ENCODE measurements at regions not wholly inside any gene's neighbourhood (a gene's known extent, or its start where the extent isn't known, plus 50 kb on each side); places are given as distances from the start of the nearest gene placed in this dataset.

DNA sequence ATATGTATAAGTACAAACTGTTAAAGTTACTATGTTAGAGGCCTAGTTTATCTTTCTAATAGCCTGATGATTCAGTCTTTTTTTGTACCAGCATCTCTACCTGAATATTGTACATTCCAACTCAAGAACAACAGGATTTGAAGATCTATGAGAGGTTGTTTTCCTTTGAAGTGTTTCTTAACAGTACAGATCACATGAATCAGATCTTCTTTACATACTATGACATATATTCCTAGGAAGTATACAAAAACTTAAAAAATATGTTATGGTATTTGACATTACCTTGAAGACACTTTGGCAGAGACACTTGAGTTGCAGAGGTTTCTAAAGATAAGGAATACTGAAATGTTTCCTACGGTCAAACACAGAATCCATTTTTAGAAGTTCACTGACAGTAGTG is 1280.9 kb downstream of the KCNT2 start:
- no peak overlapping the region for H3K4me3 ChIP-seq (ENCODE audit: low read depth, low read length)
- DNase-seq (ENCODE audit: low read depth), result no peak
- TF ChIP-seq, protein P1, sequence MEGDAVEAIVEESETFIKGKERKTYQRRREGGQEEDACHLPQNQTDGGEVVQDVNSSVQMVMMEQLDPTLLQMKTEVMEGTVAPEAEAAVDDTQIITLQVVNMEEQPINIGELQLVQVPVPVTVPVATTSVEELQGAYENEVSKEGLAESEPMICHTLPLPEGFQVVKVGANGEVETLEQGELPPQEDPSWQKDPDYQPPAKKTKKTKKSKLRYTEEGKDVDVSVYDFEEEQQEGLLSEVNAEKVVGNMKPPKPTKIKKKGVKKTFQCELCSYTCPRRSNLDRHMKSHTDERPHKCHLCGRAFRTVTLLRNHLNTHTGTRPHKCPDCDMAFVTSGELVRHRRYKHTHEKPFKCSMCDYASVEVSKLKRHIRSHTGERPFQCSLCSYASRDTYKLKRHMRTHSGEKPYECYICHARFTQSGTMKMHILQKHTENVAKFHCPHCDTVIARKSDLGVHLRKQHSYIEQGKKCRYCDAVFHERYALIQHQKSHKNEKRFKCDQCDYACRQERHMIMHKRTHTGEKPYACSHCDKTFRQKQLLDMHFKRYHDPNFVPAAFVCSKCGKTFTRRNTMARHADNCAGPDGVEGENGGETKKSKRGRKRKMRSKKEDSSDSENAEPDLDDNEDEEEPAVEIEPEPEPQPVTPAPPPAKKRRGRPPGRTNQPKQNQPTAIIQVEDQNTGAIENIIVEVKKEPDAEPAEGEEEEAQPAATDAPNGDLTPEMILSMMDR (IDR thresholded peaks at IDR 0.05; ENCODE audit: insufficient read depth, low read length), result no peak

DNA sequence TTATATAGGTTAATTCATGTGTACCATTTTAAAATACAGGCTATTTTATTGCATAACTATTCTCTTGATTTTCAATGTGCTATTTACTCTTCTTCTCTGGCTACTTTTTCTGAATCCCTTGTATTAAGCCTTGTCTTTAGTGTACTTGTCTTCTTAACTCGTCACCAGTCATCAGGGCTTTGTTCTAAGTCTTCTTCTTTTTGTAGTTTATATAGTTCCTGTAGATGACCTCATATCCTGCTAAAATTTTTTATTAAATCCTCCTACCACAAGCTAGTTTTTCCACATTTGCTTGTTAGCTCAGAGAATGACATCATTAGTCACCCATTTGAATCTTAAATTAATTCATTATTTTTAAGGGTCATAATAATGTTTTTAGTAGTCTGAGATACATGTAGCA is 1281.9 kb downstream of the KCNT2 start:
- DNase-seq (ENCODE audit: low read depth), result no peak
- TF ChIP-seq, protein P1 (IDR thresholded peaks at IDR 0.05; ENCODE audit: insufficient read depth, low read length), result no peak
- H3K4me3 ChIP-seq (ENCODE audit: low read depth, low read length), result no peak overlapping the region

DNA sequence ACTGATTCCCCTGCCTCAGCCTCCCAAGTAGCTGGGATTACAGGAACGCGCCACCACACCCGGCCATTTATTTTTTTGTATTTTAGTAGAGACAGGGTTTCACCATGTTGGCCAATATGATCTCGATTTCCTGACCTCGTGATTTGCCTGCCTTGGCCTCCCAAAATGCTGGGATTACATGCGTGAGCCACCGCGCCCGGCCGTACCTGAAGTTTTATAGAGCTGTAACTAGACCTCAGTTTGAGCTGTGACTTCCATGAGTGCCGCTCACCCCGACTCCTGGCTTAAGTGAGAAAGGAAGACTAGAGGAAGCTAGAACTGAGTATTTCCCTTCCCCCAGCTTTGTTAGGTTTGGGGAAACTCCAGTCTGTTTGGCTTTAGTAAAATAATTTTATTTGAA is 1283.1 kb downstream of the KCNT2 start:
- DNase-seq (ENCODE audit: low read depth), result no peak
- H3K4me3 ChIP-seq (ENCODE audit: low read depth, low read length), result no peak overlapping the region
- TF ChIP-seq, protein P1 (IDR thresholded peaks at IDR 0.05; ENCODE audit: insufficient read depth, low read length), result no peak

DNA sequence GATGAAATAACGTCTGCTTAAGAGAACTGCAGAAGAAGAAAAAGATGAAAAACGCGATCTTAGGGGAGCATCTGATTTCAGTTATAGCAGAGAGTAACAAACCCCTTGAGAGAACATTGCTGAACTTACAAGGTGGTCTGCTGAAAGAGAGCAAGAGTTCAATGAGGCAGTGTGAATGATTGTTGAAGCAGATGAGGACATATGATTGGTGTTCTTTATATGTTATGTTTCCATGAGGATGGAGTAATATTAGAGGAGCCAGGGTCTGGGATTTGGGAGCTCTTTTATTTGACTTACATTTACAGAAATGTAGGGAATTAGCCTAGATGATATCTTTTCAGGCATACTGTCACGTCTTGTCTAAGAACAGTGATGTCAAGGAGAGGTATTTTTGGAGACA is 1302.0 kb downstream of the KCNT2 start:
- DNase-seq (ENCODE audit: low read depth), result no peak
- TF ChIP-seq, protein P1 (IDR thresholded peaks at IDR 0.05; ENCODE audit: insufficient read depth, low read length), result no peak
- H3K4me3 ChIP-seq (ENCODE audit: low read depth, low read length), result no peak overlapping the region

DNA sequence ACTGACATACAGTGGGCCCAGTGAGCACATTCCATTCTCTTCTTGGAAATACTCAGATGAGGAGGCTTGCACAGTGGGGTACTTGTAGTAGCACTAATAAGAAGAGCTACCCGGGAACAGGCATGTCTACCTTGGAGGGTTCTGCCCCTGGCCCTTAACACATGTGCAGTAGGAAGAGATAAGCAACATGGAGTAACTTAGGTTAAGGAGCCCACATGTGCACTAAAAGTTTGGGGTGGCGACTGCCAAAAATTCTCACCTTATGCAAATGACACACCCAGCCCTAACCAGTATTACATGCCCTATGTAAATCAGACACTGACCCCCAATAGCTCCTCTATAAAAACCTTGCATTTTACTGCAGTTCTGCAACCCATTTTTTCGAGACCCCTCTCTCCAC is 1313.3 kb downstream of the KCNT2 start:
- no peak overlapping the region for H3K4me3 ChIP-seq (ENCODE audit: low read depth, low read length)
- no peak for DNase-seq (ENCODE audit: low read depth)
- TF ChIP-seq, protein P1 (IDR thresholded peaks at IDR 0.05; ENCODE audit: insufficient read depth, low read length), result no peak

DNA sequence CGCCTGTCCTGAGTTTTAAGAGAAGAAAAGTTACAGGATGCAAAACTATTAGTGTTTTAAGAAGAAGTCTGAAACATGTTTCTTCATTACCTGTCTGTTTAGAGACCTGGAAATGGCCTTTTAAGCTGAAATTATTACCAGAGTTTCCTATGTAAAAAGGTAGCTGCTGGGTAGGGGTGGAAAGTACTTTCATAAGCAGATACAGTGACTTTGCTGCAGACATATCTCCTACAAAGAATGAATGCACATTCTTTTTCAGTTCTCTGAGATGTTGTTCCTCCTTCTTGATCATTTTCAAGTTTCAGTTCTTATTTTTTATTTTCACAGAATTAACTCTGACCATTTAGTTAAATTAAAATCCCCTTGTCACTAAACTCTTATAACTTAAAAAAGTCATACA is 1329.6 kb downstream of the KCNT2 start:
- H3K4me3 ChIP-seq (ENCODE audit: low read depth, low read length), result no peak overlapping the region
- DNase-seq (ENCODE audit: low read depth), result no peak
- TF ChIP-seq, protein P1 (IDR thresholded peaks at IDR 0.05; ENCODE audit: insufficient read depth, low read length), result no peak

DNA sequence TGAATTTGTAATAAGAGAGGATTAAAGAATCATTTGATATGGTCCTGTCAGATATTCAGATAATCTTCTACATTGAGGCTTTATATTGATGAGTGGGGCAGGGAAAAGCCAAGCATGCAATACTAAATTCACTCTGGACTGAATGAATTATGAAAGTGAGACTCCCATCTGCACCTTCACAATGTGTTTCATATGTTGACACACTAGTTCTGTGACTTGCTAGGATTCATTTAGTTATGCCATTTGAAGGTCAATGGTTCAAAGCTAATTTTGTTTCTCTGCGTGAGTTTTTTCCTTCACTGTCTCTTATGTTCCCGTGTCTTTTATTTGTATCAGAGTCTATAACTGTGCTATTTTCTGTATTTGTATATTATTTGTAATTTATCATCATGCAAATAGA is 1332.5 kb downstream of the KCNT2 start:
- no peak overlapping the region for H3K4me3 ChIP-seq (ENCODE audit: low read depth, low read length)
- TF ChIP-seq, protein P1 (IDR thresholded peaks at IDR 0.05; ENCODE audit: insufficient read depth, low read length), result no peak
- DNase-seq (ENCODE audit: low read depth), result no peak
